Suppressor macrophage (primary cell): ENCODE measurements at regions not wholly inside any gene's neighbourhood (a gene's known extent, or its start where the extent isn't known, plus 50 kb on each side); places are given as distances from the start of the nearest gene placed in this dataset.

Source experiments
- DNase-seq, 4 experiments: peaks; one replicate each; pipeline ENCODE4 v3.0.0-alpha.2; 2020 to 2022

DNA sequence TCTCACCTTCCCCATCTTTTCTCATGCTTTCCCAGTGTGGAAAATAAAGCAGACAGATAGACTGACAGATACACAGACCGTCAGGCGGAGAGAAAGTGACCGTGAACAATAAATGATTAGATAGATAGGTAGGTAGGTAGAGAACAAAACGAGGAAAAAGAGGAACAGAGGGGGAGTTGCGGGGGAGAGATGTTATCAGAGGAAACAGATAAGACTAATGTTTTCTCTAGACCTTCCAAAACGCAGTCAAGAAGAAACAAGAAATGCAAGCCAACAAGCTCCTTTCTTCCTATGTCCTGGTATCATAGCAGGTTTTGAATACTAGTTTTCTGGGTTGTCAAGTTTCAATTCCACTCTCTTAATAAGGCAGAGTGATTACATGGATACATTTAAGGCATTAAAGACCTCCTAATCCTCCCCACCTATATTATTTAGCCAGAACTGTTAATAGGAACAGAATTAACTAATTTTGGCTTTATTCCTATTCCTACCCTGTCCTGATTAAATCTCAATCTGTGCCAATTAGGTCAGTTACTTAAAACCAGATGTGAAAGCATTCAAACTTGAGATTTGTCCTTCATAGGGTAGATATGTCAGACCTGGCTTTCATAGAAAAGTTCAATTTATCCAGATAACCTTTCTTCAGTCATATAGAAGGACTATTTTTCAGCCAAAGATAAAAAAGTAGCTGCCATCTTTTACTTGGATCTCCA is 89.0 kb upstream of the PTPRR start:
- no peak for DNase-seq

GRCh38 chr12:71008616-71009015 is 88.1 kb upstream of the PTPRR start:
- DNase-seq, result peak in 1 of 4 experiments; percentile 4

DNA sequence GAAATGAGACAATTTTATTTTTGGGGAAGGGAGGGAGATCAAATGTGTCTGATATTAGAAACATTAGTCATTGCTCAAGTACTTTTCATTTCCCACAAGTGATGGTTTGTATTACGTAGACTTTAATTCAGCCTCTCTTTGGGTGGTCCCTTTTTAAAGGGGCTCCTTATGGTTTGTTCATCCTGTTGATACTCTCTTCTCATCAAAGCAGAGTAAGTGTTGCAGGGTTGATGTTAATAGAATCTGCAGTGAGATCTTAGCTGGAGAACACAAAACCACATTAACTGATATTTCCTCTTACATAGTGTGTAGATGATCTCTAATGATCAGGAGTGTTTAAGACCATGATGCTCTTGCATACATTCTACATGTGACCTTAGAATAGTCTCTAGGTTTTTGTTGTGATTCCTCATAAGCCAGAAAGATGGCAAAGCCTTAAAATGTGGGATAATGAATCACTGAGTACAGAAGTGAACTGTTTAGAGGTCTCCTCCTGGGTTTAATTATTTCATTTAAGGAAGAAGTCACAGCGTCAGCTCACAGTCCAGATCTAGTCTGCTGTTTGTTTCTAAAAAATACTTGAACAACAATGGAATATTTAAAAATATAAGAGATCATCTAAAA is 87.4 kb upstream of the PTPRR start:
- DNase-seq, result no peak

- no peak for DNase-seq
Measured at GRCh38 chr12:71007020-71007419, 86.5 kb upstream of the PTPRR start.

DNA sequence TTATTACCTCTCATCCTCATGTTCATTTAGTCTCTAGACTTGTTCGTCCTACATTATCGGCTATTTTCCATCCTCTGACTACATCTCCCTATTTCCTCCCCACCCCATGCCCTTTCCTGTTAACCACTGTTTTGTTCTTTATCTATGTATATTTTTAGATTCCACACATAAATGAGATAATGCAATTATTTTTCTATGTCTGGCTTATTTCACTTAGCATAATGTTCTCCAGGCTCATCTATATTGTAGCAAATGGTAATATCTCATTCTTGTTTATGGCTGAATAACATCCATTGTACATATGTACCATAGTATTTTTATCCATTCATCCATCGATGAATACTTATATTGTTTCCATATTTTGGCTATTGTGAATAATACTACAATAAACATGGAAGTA is 84.6 kb upstream of the PTPRR start:
- no peak for DNase-seq

- no peak for DNase-seq
Measured at GRCh38 chr12:71004578-71004977, 84.0 kb upstream of the PTPRR start.

GRCh38 chr12:71000748-71001147 is 80.2 kb upstream of the PTPRR start:
- DNase-seq, result no peak

DNA sequence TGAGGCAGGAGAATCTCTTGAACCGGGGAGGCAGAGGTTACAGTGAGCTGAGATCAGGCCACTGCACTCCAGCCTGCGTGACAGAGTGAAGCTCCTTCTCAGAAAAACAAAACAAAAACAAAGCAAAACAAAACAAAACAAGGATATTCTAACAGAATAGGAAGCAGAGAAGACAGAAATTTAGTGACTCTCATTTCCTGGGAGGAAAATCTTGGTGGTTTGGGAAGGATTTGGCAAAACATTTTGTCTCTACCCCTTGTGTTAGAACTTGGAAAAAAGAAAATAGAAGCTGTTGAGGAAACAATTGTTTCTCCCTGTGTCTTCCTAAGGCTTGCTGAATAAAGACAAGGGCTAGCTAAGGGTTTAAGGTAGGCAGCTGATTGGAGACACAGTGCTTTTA is 79.7 kb upstream of the PTPRR start:
- DNase-seq, result no peak

DNA sequence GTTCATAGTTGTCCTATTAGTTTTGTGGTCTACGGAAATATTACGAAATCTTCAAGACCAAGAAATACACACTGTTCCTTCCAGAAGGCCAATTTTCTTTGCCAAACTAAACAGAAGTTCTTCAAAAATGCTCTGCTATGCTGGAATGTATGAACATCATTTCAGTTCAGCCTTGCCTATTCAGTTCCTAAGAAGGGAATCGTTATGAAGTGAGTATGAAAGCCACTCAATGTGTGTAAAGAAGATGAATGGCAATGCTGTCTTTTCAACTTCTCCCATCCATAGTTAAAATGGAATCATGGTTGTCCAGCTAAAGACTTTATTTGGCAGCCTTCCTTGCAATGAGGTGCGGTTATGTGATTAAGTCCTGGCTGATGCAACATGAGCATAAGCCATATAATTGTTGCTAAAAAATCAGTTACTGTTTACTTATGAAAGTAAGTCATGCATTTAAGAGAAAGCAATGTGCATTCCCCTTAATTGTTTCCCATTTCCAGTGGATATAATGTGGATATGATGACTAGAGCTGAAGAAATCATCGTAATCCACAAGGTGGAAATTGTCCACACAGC is 73.8 kb upstream of the PTPRR start:
- DNase-seq, result no peak

DNA sequence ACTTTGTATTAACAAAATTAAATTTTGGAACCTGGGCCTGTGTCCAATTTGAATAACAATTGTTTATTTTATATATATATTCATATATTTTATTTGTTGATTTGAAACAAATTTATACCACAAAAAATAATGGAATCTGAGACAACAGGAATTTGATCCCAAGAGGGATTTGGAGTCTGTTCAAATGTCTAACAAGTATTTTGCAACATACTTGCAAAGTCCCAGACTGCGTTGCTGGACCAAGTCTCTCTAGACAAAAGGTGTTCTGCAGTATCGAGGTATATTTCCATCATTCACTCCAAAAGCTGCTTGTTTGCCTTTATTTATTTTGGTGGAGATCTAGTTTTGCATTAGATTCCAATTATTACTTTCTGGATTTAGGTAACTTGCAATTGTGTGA is 68.7 kb upstream of the PTPRR start:
- no peak for DNase-seq

DNA sequence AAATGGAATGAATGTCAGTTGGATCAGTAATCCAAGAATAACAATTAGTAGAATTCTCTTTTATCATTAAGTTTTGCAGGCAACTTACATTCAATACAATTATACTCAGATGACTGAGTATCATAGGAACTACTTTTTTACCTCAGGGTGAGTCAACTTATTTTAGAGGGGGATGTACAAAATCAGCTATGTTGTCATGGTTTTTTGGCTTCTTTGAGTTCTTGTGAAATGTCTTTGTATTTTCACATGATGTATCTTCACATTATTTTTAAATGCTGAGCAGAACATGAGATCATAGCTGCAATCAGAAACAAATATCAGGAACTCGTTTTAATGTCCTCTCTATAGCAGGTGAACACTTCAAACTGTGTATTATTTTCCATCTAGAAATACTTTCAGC is 65.3 kb upstream of the PTPRR start:
- DNase-seq, result no peak

GRCh38 chr12:70983692-70984091 is 63.2 kb upstream of the PTPRR start:
- no peak for DNase-seq

- no peak for DNase-seq
Measured at GRCh38 chr12:70982991-70983390, 62.5 kb upstream of the PTPRR start.

DNA sequence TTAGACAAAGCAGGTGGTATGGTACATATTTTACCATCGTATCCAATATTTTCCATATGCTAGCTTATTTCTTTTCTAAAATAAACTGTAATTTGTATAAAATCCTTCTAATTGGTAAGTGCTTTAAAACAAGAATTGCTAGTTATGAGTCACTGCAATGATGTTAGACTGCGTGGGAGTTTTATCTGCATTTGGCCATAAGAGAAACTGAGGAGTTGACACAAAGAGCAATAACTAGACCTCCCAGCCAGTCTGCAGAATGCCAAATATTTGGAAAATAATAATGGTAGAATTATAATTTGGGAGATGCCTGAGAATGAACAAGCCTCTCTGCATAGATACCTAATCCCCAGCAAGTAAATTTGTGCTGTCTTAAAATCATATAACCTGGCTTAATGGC is 61.7 kb upstream of the PTPRR start:
- no peak for DNase-seq

DNA sequence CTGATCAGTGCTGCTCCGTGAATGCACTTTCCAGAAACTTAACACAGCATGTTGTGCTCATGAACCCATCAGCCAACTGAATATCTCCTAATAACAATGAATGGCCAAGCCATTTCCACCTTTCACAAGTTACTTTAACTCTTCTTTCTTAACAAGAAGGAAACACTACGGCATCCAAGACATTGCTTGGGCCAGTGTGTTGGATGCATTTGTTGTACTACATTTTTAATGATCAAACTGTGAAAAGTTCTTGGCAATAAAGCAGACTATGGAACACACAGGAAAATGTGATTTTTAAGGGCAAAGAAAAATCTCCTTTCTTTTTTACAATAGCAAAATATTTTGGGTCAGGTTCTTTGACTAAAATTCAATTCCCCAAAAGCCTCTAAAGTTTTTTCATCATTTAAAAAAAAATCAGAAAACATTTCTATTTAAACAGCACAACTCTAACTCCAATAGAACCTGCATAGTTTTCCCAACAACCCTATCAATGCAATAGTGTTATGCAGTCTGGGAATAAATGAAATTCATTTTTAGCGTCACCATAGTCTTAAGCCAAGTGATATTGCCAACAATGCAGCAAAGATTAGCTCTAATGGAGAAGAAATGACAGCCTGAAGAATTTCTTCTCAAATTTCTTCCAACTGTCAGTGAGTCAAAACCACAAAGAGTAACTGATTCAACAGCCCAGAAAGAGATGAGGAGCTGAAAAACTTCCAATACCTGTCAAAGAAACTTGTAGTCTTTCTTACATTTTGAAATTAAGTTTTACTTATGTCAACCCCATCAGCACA is 50.7 kb upstream of the PTPRR start:
- DNase-seq, result no peak
